B cell (primary cell): ENCODE measurements at regions not wholly inside any gene's neighbourhood (a gene's known extent, or its start where the extent isn't known, plus 50 kb on each side); places are given as distances from the start of the nearest gene placed in this dataset. TPM values are rescaled to one million over a fixed set of nuclear protein-coding genes. Genes with fewer than 3 reads are reported as not detected.

Source experiments
- ATAC-seq: fragments of 200-7000 bp; cut with Tn5 transposase; one replicate; pipeline ENCODE4 v1.10.0; 2021; ENCODE audit warnings: low read depth, mild to moderate bottlenecking, moderate number of reproducible peaks, moderate library complexity
- CTCF ChIA-PET: fragments of 350-600 bp; sonication (Branson Sonifier 250); formaldehyde crosslinking; loops from one replicate; lab custom pipeline; 2021; ENCODE audit warnings: antibody characterized with exemption, inconsistent platforms; lab: Charles Lee
- POLR2A ChIA-PET: fragments of 350-600 bp; sonication (Branson Sonifier 250); formaldehyde crosslinking; loops from one replicate; lab custom pipeline; 2021; ENCODE audit warnings: antibody characterized with exemption; lab: Charles Lee
- DNase-seq: peaks from one replicate; pipeline ENCODE4 v3.0.0; 2013
- H2AFZ ChIP-seq: 2 replicates; pipeline ENCODE4 v1.6.1; 2012; ENCODE audit warnings: mild to moderate bottlenecking, low read depth, low read length; ENCODE audit not compliant: insufficient read depth, poor library complexity, severe bottlenecking
- H3K27ac ChIP-seq, 2 donors: 1 replicate in 1 of 2; 2 replicates in 1 of 2; pipeline ENCODE4 v1.5.1; 2012 to 2013; ENCODE audit warnings: low read length in 2 of 2, mild to moderate bottlenecking in 2 of 2, moderate library complexity in 1 of 2
- H3K27me3 ChIP-seq, 4 experiments: fragments of 200-600 bp in 1 of 4; sonication (generic) in 1 of 4; replicated peaks in 1 of 4; 1 replicate in 2 of 4; 2 replicates in 2 of 4; pipeline versions ENCODE4 v1.6.1 to v1.7.0; 2013 to 2016; ENCODE audit warnings: low read length in 3 of 4, mild to moderate bottlenecking in 2 of 4, mixed read lengths in 1 of 4, moderate library complexity in 1 of 4; ENCODE audit not compliant: insufficient read depth in 4 of 4, control insufficient read depth in 3 of 4; ENCODE audit errors: control extremely low read depth in 1 of 4
- H3K36me3 ChIP-seq, 2 experiments: replicated peaks in 1 of 2; 1 replicate in 1 of 2; 2 replicates in 1 of 2; pipeline versions ENCODE4 v1.6.1 to v1.7.1; 2013; ENCODE audit warnings: low read length in 1 of 2; ENCODE audit not compliant: insufficient read depth in 2 of 2, control insufficient read depth in 1 of 2; ENCODE audit errors: control extremely low read depth in 1 of 2, extremely low read depth in 1 of 2
- H3K4me1 ChIP-seq, 2 donors: fragments of 200-600 bp in 1 of 2; sonication (generic) in 1 of 2; 1 replicate in 1 of 2; 2 replicates in 1 of 2; pipeline versions ENCODE4 v1.5.1 to v1.6.1; 2013 to 2017; ENCODE audit warnings: low read length in 2 of 2; ENCODE audit not compliant: control insufficient read depth in 2 of 2, insufficient read depth in 2 of 2
- H3K4me2 ChIP-seq: replicated peaks from 2 replicates; pipeline ENCODE3; 2012; ENCODE audit warnings: mild to moderate bottlenecking, low read depth, low read length; ENCODE audit not compliant: poor library complexity, severe bottlenecking
- H3K4me3 ChIP-seq, 5 experiments: fragments of 200-600 bp in 1 of 5; sonication (generic) in 1 of 5; 1 replicate in 3 of 5; 2 replicates in 2 of 5; pipeline versions ENCODE4 v1.5.1 to v1.7.0; 2011 to 2016; ENCODE audit warnings: low read length in 4 of 5, mild to moderate bottlenecking in 4 of 5, low read depth in 2 of 5, control low read depth in 1 of 5, moderate library complexity in 1 of 5; ENCODE audit not compliant: insufficient read depth in 1 of 5; ENCODE audit errors: control extremely low read depth in 1 of 5, extremely low read depth in 1 of 5
- H3K79me2 ChIP-seq: fragments of 200-600 bp; sonication (generic); one replicate; pipeline ENCODE4 v1.6.0; 2016; ENCODE audit warnings: low read length; ENCODE audit not compliant: control insufficient read depth, insufficient read depth
- H3K9ac ChIP-seq: fragments of 200-600 bp; sonication (generic); 2 replicates; pipeline ENCODE4 v1.6.1; 2017; ENCODE audit warnings: mild to moderate bottlenecking, low read length, moderate library complexity
- H3K9me3 ChIP-seq, 3 donors: one replicate each; pipeline versions ENCODE4 v1.6.1 to v1.7.1; 2013; ENCODE audit warnings: low read length in 2 of 3; ENCODE audit not compliant: control insufficient read depth in 2 of 3, insufficient read depth in 1 of 3; ENCODE audit errors: control extremely low read depth in 1 of 3
- H4K20me1 ChIP-seq: 2 replicates; pipeline ENCODE4 v1.6.0; 2012; ENCODE audit warnings: mild to moderate bottlenecking, low read length; ENCODE audit not compliant: insufficient read depth, control insufficient read depth, poor library complexity, severe bottlenecking
- H3K27ac Mint-ChIP-seq: one replicate; pipeline ENCODE4 v1.8.0; 2021; ENCODE audit warnings: mixed read lengths
- H3K27me3 Mint-ChIP-seq: one replicate; pipeline ENCODE4 v1.8.0; 2021; ENCODE audit warnings: mixed read lengths
- H3K4me1 Mint-ChIP-seq: one replicate; pipeline ENCODE4 v1.8.0; 2021; ENCODE audit warnings: mixed read lengths
- H3K4me3 Mint-ChIP-seq: one replicate; pipeline ENCODE4 v1.8.0; 2021; ENCODE audit warnings: mixed read lengths
- H3K9me3 Mint-ChIP-seq: one replicate; pipeline ENCODE4 v1.8.0; 2022; ENCODE audit warnings: mixed read lengths; ENCODE audit not compliant: insufficient read depth
- CTCF ChIP-seq: fragments of 200-600 bp; IDR thresholded peaks from one replicate; pipeline ENCODE4 v1.8.0; 2022; ENCODE audit warnings: antibody characterized with exemption, mild to moderate bottlenecking
- EZH2 ChIP-seq: IDR thresholded peaks from 2 replicates; pipeline ENCODE4 v1.6.1; 2012; ENCODE audit warnings: borderline replicate concordance, low read depth, mild to moderate bottlenecking, moderate library complexity, low read length; ENCODE audit not compliant: insufficient read depth, poor library complexity, severe bottlenecking
- WGBS: methylation state at CpG from one replicate; pipeline ENCODE4 v1.1.5; 2013; ENCODE audit warnings: missing lambda C conversion rate; ENCODE audit not compliant: insufficient coverage; 5-methylcytosine and 5-hydroxymethylcytosine counted together
- intact Hi-C: fragments of 100-400 bp; cut with micrococcal nuclease; formaldehyde crosslinking; loops from one replicate; pipeline ENCODE4 v1.10.0; 2022
- small RNA-seq: library from RNA; depleted of rRNA; stranded (forward); fragments of <200 nt; gene quantifications from one replicate; pipeline ENCODE3, GENCODE V24; 2012; ENCODE audit warnings: low replicate concordance, low read depth; ENCODE audit not compliant: insufficient read length

GRCh38 chr10:16386855-16387254, 50.0 kb upstream of the PTER start:
- Histone ChIP-seq H3K79me2 (no peaks in the 10 kb centered on the region), H3K27ac (no peak overlapping the region), H3K4me2 (no peak overlapping the region), H3K27me3 (no peaks in the 10 kb centered on the region), H2AFZ (no peak overlapping the region), H3K4me3 (no peak overlapping the region), H3K9ac (no peak overlapping the region), H3K9me3 (peaks cover 0 to 4% (median 0%) of the 10 kb centered on the region in 3 donors), H4K20me1 (no peaks in the 10 kb centered on the region), H3K4me1 (no peaks in the 10 kb centered on the region), H3K36me3 (no peaks in the 10 kb centered on the region)
- H3K9me3 Mint-ChIP-seq, result no peaks in the 10 kb centered on the region
- intact Hi-C loops, result no loop called here
- 62% methylated on average over 7 of the region's 9 CpGs for WGBS
- no peaks in the 10 kb centered on the region for H3K4me1 Mint-ChIP-seq
- no peak overlapping the region for H3K27ac Mint-ChIP-seq
- TF ChIP-seq CTCF, result no peak
- no peak for TF ChIP-seq EZH2
- no peak for DNase-seq
- ChIA-PET POLR2A (no interaction called here), CTCF (no interaction called here)
- H3K27me3 Mint-ChIP-seq, result no peaks in the 10 kb centered on the region
- ATAC-seq, result no peak
- H3K4me3 Mint-ChIP-seq, result no peak overlapping the region

Small RNA genes in the stretch of these regions (small RNA-seq; reads per million reads assigned to genes)
- not detected for gene RF00322
- gene RNU6-1075P, result not detected
